ENCODE measurements at regions not wholly inside any gene's neighbourhood (a gene's known extent, or its start where the extent isn't known, plus 50 kb on each side); places are given as distances from the start of the nearest gene placed in this dataset.
A peak's percentile ranks its signal among the peaks of the same experiment; 100 is the strongest.

DNA sequence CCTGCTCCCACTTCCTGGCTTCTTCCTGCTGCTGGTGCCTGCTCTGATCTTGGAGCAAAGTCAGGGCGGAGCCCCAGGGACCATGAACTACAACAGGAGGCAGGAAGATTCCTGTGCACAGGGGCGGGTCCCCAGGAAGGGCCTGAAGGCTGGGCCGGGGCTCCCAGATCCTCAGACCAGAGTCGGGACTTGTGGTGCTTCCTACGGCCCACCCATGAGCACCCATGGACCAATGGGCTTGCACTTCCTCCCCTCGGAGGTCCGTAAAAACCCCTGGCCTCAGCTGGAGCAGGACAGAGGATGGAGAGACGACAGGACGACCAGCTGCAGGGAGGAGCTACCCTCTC is 1287.1 kb downstream of the TMEM121 start:
- DNase-seq, result no peak

DNA sequence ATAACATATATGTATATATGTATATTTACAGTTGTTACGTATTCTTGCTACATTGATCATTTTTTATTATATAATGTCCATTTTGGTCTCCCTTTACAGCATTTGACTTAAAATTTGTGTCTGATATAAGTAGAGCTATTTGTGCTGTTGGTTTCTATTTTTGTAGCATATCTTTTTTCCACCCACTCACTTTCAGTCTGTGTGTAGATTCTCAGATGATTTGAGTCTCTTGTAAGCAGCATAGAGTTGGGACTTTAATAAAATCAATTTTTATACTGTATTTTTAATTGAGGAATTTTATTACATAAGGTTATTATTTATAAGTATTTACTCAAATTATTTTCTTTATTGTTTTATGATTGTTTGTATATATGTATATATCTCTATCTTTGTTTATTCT is 1293.7 kb downstream of the TMEM121 start:
- DNase-seq, result no peak

DNA sequence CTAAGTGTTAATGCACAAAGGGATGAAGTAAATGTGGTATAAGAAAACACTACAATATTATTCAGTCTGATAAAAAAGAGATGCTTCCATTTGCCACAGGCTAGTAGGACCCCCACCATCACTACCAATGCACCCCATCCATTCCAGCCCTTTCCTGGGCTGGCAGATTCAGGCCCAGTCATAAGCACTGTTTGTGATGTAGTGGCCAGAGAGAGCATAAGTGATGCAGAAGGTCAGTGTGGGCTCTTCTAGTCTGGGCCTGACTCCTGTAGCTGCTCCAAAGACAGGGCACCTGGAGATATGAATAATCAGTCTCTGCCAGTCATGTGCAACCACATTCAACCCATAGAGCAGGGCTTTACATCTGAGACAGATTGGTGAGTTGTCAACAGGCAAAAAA is 1294.7 kb downstream of the TMEM121 start:
- no peak for DNase-seq

DNA sequence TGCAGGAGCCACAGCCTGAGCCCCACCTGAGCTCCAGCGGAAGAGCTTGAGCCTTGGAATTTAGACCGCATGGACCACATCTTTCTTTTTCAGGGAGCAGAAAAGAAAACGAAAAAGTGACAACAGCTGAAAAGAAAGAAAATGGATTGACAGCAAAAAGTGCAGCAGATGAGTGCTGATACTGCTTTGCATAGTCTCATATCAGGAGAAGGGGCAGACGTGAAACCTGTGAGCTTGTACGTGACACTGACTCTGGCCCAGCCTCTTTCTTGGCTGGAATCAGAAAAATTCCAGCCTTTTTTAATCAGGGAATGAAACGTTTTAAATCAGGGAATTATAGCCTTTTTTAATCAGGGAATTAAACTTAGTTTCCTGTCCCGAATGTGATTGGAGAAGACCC is 1296.5 kb downstream of the TMEM121 start:
- no peak for DNase-seq

DNA sequence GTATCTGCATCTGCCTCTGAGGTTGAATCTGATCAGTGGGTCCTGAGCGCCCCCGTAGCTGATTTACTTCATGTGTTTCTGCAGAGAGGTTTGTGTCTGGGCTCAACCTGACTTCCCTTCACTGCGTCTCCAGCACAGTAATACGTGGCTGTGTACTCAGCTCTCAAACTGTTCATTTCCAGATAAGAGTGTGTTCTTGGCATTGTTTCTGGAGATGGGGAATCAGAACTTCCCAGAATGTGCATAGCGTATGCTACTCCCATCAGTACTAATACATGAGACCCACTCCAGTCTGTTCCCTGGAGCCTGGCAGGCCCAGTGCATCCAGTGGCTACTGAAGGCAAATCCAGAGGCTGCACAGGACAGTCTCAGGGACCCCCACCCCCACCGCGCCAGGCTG is 1297.2 kb downstream of the TMEM121 start:
- no peak for DNase-seq

DNA sequence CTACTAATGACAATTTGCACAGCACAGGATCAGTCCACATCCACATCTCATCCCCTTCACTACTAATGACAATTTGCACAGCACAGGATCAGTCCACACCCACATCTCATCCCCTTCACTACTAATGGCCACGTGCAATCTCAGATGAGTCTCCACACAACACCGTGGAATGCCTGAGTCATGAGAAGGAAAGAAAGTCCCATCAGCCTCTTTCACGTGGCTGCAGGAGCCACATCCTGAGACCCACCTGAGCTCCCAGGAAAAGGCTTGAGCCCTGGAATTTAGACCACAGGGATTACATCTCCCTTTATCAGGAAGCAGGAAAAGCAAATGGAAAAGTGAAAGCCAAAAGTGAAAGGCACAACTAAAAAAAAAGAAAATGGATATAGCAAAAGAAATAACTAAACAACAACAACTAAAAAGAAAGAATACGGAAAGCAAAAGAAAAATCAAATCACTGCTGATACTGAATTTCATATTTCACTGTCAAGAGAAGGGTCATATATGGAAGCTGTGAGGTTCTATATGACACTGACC is 1300.5 kb downstream of the TMEM121 start:
- DNase-seq, result no peak

DNA sequence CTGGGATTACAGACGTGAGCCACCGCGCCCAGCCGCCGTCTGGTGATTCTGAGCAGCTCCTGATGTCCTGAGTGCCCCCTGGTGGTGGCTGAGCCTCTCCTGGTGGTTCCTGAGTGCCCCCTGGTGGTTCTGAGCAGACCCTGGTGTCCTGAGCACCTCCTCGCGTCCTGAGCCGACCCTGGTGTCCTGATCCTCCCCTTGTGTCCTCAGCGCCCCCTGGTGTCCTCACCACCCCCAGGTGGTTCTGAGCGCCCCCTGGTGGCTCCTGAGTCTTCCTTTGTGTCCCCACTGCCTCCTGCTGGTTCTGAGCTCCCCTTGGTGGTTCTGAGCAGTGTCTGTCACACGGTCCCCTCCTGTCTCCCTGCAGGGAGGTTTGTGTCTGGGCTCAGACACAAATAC is 1304.9 kb downstream of the TMEM121 start:
- DNase-seq, result peak; percentile 91

DNA sequence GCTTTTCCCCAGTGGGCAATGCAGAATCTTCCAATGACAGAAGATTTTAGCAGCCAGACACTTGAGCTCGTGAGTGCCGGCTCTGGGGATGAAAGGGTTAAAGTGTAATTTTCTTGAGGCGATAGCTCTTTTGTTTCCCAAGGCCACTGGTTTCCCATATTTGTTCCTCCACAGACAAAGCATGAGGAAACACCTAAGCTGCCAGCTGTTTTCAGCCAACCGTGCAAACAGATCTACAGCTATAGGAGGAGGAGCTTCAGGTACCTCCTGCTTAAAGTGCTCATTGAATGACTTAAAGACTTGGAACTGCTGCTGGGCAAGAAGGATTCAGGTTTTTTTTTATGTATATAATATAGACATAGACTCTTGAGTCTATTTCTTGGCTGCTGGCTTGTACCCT is 1311.5 kb downstream of the TMEM121 start:
- DNase-seq, result no peak

DNA sequence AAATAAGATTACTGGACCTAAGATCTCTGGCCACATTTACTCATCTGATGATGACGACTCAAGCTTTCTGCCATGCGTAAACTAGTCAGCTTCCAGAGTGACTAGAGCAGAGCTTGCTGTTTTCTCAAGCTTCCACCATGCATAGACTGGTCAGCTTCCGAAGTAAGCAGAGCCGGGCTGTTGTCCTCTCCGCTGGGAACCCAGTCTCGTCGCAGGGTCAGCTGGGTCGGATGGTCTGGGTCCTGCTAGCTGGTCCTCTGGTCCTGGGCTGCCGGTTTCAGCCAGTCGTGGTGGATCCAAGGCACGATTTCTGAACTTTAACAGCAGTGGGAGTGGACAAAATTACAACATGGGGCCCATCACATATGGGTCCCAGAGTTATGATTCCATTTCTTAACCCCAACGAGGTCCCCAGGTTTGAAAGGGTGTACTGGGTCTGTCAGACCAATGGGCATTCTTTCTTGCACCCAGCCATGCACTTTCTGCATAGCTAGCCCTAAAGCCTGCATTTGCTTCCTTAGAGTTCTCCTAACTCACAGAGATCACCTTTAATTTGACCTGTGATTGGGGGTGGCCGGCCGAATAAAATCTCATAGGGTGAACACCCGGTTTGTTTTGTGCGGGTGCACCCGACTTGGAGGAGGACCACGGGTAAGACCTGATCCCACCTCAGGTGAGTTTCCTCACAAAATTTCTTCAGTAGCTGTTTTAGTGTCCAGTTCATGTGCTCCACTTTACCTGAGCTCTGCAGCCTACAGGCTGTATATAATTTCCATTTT is 1312.8 kb downstream of the TMEM121 start:
- DNase-seq, result no peak

DNA sequence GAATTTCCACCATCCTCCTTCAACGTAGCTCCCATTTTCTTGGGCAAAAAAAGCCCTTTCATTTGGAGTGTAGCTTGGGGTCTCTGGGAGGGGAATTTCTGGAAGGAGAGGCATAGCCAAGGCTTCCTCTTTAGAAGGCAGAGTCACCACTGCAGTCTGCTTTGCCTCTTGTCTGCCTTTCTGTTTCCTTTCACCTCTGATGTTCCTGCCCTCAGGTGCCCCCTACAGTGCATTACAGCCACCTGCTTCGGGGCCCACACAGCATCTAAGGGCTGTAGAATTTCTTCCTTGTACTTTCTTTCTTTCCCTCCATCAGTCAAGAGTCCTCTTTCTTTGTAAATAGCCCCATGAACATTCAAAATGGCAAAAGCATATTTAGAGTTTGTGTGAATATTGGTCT is 1313.9 kb downstream of the TMEM121 start:
- DNase-seq, result no peak

DNA sequence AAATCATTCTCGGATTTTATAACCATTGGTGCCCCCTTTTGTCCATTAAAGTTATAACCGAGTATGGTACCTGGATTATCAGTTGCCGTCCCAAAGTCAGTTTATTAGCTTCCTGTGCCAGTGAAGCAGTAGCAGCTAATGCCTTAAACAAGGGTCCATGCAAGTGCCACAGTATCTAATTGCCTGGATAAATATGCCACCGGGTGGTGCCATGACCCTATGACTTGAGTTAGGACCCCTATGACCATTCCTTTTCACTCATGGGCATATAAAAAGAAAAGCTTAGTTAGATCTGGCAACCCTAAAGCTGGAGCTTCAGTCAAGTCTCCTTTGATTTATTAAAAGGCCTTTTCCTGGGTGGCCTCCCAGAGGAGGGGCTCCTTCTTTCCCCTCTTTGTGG is 1314.6 kb downstream of the TMEM121 start:
- no peak for DNase-seq

DNA sequence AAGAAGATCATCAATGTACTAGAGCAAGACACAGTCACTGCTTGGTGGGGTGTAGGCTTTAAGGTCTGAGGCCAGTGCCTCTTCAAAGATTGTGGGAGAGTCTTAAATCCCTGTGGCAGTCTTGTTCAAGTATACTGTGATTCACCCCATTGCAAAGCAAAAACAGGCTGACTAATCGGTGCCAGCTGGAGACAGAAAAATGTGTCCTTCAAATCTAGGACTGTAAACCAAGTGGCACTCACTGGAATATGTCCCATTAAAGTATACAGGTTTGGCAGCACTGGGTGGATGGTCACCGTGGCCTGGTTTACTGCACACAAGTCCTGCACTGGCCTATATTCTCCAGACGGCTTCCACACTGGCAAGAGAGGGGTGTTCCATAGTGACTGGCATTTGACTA is 1315.3 kb downstream of the TMEM121 start:
- no peak for DNase-seq

DNA sequence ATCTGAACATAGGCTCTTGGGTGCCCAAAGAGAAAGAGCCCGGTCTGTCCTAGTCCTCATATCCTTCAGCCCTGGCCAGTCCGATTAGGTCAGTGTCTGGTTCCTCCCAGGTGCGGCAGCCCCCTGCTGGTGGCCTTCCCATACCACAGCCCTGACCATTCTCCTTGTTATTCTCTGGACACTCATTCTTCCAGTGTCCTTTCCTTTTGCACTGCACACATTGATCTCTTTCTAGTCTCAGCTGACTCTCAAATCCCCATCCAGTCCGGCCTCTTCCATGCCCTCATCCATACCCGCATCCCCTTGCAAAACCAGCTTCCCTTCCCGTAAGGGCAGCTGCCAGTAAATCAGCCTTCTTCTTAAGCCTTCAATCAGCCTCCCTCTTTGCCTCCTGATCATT is 1316.3 kb downstream of the TMEM121 start:
- DNase-seq, result no peak

DNA sequence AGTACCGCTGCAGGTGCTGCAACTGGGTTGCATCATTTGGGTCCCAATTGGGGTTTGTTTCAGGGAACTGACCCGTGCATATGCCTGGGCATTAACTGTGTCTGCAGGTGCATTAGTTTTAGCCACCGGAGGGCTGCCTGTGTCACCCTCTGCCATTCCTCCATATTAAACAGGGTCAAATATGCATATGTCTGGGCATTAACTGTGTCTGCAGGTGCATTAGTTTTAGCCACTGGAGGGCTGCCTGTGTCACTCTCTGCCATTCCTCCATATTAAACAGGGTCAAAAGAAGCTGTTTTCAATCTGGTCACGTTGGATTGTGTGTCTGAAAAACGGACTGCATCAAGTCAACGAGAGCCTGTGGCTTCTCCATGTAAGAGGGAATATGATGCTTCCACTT is 1317.0 kb downstream of the TMEM121 start:
- DNase-seq, result no peak

DNA sequence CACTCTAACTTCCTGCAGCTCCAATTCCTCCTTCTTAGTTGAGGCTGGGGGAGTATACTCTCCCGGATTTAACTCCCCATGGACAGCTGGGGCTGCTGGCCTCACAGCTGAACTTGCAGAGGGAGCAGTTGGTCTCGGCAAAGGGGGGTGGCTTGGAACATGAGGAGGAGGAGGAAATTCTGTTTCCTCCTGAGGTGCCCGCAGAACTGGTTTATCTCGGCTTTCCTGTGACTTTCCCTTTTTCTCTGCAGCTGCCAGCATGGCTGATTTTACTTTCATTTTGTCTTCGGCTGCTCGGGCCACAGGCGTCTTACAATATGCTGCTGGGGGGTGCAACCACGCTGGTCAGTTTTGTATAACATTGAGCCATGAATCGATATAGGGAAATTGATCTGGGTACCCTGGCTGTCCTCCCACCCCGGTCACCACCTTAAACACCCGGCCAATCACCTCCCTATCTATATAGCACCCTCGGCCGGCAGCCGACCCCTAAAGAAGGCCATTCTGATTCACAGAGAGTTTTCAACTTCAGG is 1317.6 kb downstream of the TMEM121 start:
- peak; percentile 42 for DNase-seq

DNA sequence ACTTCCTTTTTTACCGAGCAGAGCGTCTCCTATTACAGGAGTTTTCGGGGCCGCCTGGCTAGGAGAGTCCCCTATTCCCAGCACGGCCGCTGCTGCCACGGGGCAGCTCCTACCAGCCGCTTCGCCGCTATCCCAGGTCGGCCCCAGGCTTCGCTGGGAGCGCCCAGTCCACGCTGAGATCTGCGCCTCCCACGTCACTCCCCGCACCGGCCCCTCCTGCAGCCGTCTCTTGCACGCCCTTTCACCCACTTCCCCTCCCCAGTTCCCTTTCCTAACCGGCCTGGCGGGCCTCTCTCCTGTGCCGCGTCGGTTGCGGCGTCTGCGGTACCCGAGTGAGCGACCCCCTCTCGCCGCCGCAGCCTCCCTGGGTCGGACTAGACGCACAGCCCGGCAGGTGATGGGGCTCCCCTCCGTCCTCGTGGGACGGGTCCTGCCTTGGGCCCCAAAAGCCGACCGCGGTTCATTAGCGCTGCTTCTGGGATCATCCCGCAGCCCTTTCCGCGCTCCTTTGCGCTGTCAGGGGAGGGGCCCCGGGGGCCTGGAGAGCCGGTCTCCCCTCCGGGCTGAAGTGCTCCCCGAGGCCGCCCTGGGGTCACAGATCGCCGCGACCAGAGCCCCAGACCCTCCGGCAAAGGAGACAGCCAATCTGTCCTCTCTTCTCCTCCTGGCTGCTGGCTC is 1318.4 kb downstream of the TMEM121 start:
- peak; percentile 61 for DNase-seq

DNA sequence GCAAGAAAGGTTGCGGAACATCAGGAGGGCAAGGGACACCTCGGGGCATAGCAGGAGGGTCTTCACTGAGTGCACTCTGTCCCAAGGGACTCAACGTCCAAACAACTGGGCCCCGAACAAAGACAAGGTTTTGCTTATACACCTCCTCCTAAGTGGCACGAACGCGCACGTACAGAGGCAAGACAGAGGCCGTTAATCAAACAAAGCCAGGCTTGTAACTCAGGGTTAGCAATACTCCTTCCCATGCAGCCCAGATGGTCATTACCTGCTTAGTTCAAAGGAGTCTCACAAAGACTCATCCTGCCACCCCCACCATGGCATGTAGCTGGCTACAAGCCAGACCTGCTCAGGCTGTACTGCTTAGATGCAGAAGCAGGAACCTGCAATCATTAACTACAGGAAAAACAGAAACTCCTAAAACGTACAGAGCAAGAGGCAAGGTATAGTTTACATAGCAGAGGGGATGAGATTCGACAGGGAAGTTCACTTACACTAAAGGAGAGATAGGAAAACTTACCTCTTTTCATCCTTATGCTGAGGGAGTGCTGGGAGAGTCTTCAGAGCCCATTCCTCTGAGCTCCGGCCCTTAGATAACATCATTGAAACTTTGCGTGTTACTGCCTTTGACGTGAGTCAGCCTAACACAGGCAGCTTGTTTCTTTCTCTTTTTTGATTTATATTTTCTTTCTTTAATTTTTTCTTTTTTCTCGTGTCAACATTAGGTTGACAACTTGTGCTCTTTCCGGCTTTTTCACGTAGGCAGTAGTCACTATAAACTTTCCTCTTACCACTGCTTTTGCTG is 1319.1 kb downstream of the TMEM121 start:
- DNase-seq, result peak; percentile 67

DNA sequence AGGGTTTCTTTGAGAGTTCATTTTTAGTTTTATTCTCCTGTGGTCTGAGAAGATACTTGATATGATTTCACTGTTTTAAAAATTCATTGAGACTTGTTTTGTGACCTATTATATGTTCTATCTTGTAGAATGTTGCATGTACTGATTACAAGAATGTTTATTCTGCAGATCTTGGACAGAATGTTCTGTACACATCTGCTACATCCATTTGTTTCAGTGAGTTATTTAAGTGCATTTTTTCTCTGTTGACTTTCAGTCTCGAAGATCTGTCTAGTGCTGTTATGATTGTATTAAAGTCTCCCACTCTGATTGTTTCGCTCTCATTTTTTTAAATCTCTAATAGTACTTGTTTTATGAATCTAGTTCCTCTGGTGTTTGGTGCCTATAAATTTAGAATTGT is 1319.8 kb downstream of the TMEM121 start:
- no peak for DNase-seq

DNA sequence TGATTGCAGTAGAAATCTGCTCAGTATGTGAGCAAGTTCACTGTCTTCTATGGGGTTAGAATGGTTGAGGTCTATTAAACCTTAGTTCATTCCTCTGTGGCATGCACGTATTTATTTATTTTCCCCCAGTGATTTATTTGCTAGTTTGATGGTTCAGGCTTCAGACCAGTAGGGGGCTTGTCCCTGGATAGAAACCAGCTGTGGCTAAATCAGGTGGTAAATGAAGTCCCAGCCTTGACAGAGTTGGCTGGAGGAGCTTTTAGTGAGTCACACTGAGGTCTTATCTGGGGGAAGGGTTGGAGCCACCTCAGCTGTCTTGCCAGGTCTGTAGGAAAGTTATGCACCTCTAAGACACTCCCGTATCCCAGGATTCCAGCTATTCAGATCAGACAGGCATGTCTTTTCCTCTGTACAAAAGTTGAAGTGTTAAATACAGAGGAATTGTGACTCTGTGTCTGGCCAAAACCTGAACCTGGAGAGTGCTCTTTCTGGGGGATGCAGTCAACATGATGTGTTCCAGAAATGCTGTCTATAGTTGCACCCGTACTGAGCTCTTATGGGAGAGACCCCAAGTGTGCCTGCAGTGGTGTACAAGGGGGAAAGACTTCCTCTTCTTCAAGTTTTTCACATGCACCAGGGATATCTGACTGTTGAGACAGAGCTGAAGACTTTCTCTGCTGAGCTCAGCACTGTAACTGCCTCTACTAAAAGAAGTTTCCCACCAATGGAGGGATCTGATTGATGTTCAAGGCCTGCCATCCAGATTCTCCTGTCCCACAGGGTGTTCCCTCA is 1322.1 kb downstream of the TMEM121 start:
- DNase-seq, result no peak

DNA sequence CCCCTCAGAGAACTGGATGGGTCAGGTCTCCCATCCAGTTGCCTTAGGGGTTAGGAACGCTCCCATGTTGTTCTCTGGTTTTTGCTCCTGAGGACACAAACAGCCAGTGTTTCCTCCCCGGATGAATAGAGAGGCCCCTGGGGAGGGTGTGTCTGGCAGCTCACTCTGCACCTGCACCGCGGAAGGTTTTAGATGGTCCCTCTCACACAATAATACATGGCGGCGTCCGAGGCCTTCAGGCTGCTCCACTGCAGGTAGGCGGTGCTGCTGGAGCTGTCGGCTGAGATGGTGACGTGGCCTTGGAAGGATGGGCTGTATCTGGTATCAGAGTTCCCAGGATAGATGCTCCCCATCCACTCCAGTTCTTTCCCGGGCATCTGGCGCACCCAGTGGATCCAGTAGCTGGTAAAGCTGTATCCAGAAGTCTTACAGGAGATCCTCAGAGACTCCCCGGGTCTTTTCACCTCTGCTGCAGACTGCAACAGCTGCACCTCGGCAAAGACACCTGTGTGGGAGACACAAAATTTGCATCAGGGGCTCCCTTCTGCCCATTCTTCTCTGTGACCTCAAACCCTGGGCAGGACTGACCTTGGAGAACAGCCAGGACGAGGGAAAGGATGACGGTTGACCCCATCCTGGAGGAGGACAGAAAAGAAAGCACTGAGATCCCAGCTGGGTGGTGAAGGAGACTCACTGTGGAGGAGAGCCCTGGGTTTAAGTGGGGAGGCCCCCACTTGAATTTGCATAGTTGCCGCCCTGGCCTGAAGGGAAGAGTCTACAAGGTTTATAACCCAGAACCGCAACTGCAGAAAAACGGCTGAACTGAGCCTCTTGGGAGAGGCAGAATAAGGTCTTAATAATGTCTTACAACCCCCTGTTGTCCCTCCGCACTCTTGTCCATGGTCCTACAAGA is 1324.8 kb downstream of the TMEM121 start:
- DNase-seq, result no peak

All from stimulated activated CD8-positive, alpha-beta memory T cell treated with anti-CD3 and anti-CD28 coated beads, Interleukin-4, amount 100 ng/mL, for 48 hours (primary cell).